ENCODE measurements at regions not wholly inside any gene's neighbourhood (a gene's known extent, or its start where the extent isn't known, plus 50 kb on each side); places are given as distances from the start of the nearest gene placed in this dataset.
"Not testable (repeated sequence)": the region's sequence is repeated elsewhere in the genome, so short reads cannot be mapped to it uniquely, and the experiment has no call there.

GRCh38 chr2:105691947-105692390 is 52.7 kb upstream of the NCK2 start:
- DNase-seq (ENCODE audit: low read depth in 2 of 3, low spot score in 2 of 3), result no peak

GRCh38 chr2:105690566-105690965 is 54.1 kb upstream of the NCK2 start:
- DNase-seq (ENCODE audit: low read depth in 2 of 3, low spot score in 2 of 3), result no peak

- no peak for DNase-seq (ENCODE audit: low read depth in 2 of 3, low spot score in 2 of 3)
Observed at GRCh38 chr2:105689484-105689883, 55.2 kb upstream of the NCK2 start.

DNA sequence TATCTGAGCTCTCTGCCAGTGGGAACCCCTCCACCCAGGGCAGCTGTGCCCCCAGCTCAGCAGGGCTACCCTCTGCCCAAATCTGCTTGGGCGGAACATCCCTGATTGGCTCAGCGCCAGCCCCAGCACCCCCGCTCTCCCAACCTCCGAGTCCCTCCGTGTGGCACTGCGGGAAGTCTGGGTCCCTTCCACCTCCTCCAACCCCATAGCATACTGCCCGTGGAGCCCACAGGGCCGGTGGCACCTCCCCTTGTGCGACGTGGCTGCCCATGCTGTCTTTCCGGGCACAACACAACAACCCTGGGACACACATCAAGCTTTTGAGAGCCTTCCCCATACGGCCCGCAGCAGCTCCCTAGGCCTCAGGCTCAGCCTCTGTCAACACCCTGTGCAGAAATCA is 55.8 kb upstream of the NCK2 start:
- no peak for DNase-seq (ENCODE audit: low read depth in 2 of 3, low spot score in 2 of 3)

- no peak for DNase-seq (ENCODE audit: low read depth in 2 of 3, low spot score in 2 of 3)
Observed at GRCh38 chr2:105686588-105686987, 58.1 kb upstream of the NCK2 start.

DNA sequence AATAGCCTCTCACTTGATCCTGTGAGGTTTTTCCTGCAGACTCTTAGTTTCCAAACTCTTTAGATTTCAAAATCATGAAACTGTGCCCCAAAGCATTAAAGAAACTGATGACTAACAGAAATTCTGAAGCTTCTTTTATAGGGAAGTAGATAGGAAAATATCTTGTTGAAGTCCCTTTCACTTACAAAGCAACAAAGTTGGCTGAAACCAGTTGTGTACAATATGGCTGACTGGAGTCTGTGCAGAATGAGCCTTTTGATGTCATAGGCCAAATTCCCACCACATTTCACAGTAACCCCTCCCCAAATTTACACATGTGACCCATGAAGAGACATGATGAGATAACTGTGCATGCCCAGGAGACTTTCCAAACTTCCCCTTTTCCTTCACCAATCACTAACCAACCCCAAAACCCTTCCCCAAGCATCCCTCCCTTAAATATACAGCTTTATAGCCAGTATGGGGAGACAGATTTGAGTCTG is 61.7 kb upstream of the NCK2 start:
- no peak for DNase-seq (ENCODE audit: low read depth in 2 of 3, low spot score in 2 of 3)

DNA sequence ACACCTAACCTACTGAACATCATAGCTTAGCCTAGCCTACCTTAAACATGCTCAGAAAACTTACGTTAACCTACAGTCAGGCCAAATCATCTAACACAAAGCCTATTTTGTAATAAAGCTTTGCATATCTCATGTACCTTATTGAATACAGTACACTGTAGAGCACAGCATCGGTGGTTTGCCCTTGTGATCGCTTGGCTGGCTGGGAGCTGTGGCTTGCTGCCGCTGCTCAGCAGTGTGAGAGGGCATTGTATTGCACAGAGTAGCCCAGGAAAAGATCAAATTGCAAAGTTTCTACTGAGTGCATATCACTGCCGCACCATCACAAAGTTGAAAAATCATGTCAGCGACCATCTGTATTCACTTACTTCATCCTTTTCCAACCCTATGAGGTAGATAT is 62.3 kb upstream of the NCK2 start:
- no peak for DNase-seq (ENCODE audit: low read depth in 2 of 3, low spot score in 2 of 3)

GRCh38 chr2:105681927-105682326 is 62.8 kb upstream of the NCK2 start:
- no peak for DNase-seq (ENCODE audit: low read depth in 2 of 3, low spot score in 2 of 3)

- no peak for DNase-seq (ENCODE audit: low read depth in 2 of 3, low spot score in 2 of 3)
Observed at GRCh38 chr2:105680357-105680756, 64.4 kb upstream of the NCK2 start.

- DNase-seq (ENCODE audit: low read depth in 2 of 3, low spot score in 2 of 3), result no peak
Observed at GRCh38 chr2:105678346-105678745, 66.4 kb upstream of the NCK2 start.

GRCh38 chr2:105677901-105678300 is 66.8 kb upstream of the NCK2 start:
- DNase-seq (ENCODE audit: low read depth in 2 of 3, low spot score in 2 of 3), result no peak

GRCh38 chr2:105675841-105676240 is 68.9 kb upstream of the NCK2 start:
- DNase-seq (ENCODE audit: low read depth in 2 of 3, low spot score in 2 of 3), result no peak

DNA sequence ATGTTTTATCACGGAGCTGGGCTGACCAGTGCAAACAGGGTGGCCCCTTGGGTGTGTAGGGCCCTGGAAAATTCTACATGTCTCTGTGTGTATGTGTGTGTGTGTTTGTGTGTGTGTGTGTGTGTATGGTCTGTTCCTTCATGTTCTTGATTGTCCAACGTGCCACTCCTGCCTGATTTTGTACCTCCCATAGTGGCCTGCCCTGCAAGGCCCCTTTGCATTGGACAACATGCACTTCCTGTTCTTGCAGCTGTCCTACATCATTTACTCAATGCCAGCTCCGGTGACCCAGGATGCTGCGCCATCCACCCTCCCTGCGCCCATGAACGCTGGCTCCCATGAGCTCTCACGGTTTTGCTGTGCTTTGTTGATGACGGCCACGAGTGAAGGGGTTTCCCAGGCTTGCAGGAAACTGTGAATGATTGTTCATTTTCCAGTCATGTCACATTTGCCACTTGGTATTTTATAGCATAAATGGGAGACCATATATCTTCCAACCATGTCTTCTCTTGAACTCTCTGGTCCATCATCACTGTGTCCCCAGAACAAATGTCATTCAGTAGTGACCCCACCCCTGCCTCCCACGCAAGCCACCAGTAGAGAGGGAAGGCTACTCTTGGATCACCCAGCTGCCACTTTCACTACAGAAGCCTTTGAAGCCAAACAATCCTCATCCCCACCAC is 69.7 kb upstream of the NCK2 start:
- DNase-seq (ENCODE audit: low read depth in 2 of 3, low spot score in 2 of 3), result no peak

DNA sequence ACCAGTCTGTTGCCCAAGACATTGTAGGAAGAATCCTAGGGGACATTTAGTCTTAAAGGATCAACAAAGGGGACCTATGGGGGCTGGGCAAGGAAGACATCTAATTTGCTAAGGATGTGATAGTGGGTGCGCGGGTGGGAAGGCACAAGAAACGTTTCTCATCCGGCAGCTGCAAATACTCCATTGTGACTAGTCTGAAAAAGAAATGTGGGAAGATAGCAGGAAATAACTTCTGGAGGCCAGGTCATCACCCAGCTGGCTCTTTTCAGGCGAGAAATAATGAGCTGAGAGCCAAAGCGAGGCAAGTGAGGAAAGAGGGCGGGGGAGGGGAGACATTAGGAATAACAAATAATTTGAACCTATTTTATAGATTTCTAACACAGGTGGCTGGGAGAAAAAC is 70.3 kb upstream of the NCK2 start:
- DNase-seq (ENCODE audit: low read depth in 2 of 3, low spot score in 2 of 3), result no peak

GRCh38 chr2:105671156-105671555 is 73.6 kb upstream of the NCK2 start:
- DNase-seq (ENCODE audit: low read depth in 2 of 3, low spot score in 2 of 3), result no peak

DNA sequence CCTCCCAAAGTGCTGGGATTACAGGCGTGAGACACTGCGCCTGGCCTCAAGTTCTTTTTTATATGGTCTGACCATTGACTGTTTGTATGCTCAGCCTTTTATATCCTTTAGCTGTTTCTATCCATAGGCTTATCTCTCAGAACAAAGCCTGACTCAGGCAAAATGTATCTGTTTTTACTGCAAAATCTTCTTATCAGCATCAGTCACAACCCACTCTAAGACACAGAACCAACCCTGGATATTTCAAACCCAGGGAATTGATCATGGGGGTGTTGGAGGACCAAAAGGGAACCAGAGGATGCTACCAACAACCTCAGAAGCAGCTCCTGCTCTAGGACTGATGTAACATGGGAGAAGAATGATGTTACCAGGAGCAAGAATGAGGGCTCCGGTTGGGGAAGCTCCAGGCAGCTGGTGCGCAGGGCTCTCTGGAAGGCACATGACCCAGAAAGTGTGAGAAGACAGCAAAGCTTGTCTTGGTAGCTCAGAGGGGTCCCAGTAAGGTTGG is 75.3 kb upstream of the NCK2 start:
- no peak for DNase-seq (ENCODE audit: low read depth in 2 of 3, low spot score in 2 of 3)

DNA sequence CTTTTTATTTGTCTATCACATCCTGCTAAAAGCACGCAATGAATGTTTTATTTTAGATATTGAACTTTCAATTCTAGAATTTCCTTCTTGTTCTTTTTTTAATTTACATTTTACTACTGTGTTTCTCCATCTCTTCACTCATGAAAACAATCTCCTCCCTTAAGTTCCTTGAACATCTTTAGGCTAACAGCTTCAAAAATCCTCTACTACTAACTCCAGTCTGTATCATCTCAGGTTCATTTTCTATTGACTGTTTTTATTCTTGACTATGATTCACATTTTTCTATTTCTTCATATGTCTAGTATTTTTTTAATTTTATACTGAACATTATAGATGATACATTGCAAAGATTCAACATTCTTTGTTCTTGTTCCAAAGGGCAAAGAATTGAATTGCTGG is 79.2 kb upstream of the NCK2 start:
- no peak for DNase-seq (ENCODE audit: low read depth in 2 of 3, low spot score in 2 of 3)

DNA sequence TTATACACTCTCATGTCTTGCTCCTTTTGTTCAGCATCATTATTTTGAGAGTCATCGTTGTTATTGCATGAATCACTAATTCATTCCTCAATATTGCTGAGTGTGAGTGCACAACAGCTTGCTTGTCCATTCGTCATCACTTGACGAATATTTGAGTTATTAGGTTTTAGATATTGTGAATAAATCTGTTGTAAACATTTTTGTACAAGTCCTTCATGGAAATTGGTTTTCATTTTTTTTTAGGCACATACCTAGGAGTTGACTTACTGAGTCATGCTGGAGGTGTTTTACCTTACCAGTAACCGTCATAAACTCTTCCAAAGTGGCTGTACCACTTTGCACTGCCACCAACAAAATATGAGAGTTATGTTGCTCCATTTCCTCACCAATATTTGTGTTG is 84.2 kb upstream of the NCK2 start:
- DNase-seq (ENCODE audit: low read depth in 2 of 3, low spot score in 2 of 3), result no peak

- DNase-seq (ENCODE audit: low read depth in 2 of 3, low spot score in 2 of 3), result not testable (repeated sequence)
Observed at GRCh38 chr2:105655723-105656606, 88.7 kb upstream of the NCK2 start.

DNA sequence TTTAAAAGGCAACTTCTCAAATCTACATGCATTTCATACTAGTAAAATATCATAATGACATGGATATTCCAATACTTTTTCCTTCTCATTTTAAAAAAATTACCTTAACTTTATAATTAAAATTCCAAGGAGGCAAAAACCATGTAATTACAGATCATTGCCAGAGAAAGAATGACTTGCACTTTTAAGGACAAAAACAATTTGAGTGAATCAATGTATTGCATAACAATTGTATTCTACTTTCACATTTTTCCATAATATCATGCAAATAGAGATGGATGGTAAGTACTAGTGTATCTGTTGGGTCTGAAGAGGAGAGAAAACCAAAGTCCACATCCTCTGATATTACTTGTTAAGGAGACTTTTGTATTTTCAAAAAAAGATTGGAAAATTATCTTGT is 89.5 kb upstream of the NCK2 start:
- no peak for DNase-seq (ENCODE audit: low read depth in 2 of 3, low spot score in 2 of 3)

DNA sequence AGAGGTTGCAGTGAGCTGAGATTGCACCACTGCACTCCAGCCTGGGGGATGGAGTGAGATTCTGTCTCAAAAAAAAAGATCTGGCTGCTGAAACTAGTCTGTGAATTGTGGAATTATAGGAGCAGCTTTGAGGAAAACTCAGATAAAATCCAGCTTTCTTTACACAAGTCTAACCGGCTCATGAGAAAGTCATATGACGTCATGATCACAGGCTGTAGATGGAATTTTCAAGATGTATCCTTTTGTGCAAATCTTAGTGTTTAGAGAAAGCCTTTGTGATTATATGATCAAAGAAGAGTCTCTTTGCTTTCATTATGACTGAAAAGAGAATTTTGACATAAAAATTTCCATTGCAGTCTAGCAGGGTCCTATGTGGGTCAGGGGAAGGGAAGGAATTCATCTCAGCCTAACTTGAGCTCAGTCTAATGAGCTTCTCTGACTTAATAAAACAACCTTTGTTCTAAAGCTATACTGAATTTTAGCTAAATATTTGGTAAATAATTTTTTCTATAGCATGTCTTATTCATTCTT is 90.2 kb upstream of the NCK2 start:
- DNase-seq (ENCODE audit: low read depth in 2 of 3, low spot score in 2 of 3), result no peak

DNA sequence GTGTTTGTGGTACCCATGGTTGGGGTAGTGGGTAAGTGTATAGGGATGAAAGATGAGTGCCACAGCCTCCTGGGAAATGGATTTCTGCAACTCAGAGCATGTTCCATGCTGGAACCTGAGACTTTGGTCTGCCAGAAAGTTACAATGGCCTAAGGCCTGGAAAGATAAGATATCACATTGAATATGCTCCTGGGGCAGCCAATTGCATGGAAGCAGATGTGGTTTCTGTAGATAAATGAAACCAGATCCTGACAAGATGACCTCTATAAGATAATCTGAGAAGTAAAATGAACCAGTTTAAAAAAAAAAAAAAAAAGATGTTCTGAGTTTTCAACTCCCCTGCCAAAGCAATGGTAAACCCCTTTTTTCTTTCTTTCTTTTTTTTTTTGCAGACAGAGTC is 91.4 kb upstream of the NCK2 start:
- no peak for DNase-seq (ENCODE audit: low read depth in 2 of 3, low spot score in 2 of 3)
